ENCODE measurements at regions not wholly inside any gene's neighbourhood (a gene's known extent, or its start where the extent isn't known, plus 50 kb on each side); places are given as distances from the start of the nearest gene placed in this dataset.

DNA sequence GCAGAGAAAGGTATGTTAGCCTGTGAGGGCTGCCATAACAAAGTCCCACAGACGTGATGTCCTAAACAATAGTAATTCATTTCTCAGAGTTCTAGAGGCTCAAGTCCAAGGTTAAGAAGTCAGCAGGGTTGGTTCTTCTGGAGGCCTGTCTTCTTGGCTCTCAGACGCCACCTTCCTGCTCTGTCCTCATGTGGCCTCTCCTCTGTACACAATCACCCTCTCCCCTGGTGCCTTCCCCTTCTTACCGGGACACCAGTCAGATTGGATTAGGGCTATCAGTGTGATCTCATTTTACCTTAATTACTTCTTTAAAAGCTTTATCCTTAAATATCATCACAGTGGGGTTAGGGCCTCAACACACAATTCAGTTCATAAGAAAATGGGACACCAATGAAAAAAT is 860.5 kb downstream of the RNF144A start:
- no peaks in the 10 kb centered on the region for H3K9me3 ChIP-seq (ENCODE audit: low read length)
- H3K27me3 ChIP-seq (ENCODE audit: insufficient read depth, low read depth, low read length): no peaks in the 10 kb centered on the region
- no peak overlapping the region for H3K27ac ChIP-seq (ENCODE audit: low read length)
- no peaks in the 10 kb centered on the region for H3K36me3 ChIP-seq (ENCODE audit: insufficient read depth, low read length)
- no peaks in the 10 kb centered on the region for H3F3A ChIP-seq (ENCODE audit: insufficient read depth, low read length, poor library complexity, severe bottlenecking)
- H3K9me2 ChIP-seq (ENCODE audit: insufficient read depth, low read length): no peaks in the 10 kb centered on the region
- H3K9ac ChIP-seq (ENCODE audit: low read length): no peak overlapping the region
- H3K4me2 ChIP-seq (ENCODE audit: low read length): no peak overlapping the region
- no peak overlapping the region for H2AFZ ChIP-seq (ENCODE audit: low read depth, low read length)
- H4K20me1 ChIP-seq (ENCODE audit: insufficient read depth): no peaks in the 10 kb centered on the region
- H3K79me2 ChIP-seq (replicated peaks; ENCODE audit: insufficient read depth, low read length): no peaks in the 10 kb centered on the region
- H3K4me3 ChIP-seq (ENCODE audit: low read length): no peak overlapping the region
- TF ChIP-seq, protein P1, sequence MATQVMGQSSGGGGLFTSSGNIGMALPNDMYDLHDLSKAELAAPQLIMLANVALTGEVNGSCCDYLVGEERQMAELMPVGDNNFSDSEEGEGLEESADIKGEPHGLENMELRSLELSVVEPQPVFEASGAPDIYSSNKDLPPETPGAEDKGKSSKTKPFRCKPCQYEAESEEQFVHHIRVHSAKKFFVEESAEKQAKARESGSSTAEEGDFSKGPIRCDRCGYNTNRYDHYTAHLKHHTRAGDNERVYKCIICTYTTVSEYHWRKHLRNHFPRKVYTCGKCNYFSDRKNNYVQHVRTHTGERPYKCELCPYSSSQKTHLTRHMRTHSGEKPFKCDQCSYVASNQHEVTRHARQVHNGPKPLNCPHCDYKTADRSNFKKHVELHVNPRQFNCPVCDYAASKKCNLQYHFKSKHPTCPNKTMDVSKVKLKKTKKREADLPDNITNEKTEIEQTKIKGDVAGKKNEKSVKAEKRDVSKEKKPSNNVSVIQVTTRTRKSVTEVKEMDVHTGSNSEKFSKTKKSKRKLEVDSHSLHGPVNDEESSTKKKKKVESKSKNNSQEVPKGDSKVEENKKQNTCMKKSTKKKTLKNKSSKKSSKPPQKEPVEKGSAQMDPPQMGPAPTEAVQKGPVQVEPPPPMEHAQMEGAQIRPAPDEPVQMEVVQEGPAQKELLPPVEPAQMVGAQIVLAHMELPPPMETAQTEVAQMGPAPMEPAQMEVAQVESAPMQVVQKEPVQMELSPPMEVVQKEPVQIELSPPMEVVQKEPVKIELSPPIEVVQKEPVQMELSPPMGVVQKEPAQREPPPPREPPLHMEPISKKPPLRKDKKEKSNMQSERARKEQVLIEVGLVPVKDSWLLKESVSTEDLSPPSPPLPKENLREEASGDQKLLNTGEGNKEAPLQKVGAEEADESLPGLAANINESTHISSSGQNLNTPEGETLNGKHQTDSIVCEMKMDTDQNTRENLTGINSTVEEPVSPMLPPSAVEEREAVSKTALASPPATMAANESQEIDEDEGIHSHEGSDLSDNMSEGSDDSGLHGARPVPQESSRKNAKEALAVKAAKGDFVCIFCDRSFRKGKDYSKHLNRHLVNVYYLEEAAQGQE (IDR thresholded peaks at IDR 0.05; ENCODE audit: borderline replicate concordance): no peak
- TF ChIP-seq POLR2AphosphoS5 (IDR thresholded peaks at IDR 0.05) (no peak), RAD21 (conservative IDR thresholded peaks at IDR 0.05) (no peak), SMC3 (conservative IDR thresholded peaks at IDR 0.05; ENCODE audit: poor library complexity) (no peak), TAF1 (IDR thresholded peaks at IDR 0.05; ENCODE audit: low read depth) (no peak), MXI1 (conservative IDR thresholded peaks at IDR 0.05; ENCODE audit: poor library complexity, severe bottlenecking) (no peak), EZH2 (IDR thresholded peaks at IDR 0.05; ENCODE audit: borderline replicate concordance, insufficient read depth, low read length, poor library complexity, severe bottlenecking) (no peak), EP300 (conservative IDR thresholded peaks at IDR 0.05; ENCODE audit: poor library complexity, severe bottlenecking) (no peak)
- TF ChIP-seq, protein P2, sequence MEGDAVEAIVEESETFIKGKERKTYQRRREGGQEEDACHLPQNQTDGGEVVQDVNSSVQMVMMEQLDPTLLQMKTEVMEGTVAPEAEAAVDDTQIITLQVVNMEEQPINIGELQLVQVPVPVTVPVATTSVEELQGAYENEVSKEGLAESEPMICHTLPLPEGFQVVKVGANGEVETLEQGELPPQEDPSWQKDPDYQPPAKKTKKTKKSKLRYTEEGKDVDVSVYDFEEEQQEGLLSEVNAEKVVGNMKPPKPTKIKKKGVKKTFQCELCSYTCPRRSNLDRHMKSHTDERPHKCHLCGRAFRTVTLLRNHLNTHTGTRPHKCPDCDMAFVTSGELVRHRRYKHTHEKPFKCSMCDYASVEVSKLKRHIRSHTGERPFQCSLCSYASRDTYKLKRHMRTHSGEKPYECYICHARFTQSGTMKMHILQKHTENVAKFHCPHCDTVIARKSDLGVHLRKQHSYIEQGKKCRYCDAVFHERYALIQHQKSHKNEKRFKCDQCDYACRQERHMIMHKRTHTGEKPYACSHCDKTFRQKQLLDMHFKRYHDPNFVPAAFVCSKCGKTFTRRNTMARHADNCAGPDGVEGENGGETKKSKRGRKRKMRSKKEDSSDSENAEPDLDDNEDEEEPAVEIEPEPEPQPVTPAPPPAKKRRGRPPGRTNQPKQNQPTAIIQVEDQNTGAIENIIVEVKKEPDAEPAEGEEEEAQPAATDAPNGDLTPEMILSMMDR (IDR thresholded peaks at IDR 0.05; ENCODE audit: poor library complexity, severe bottlenecking): no peak

DNA sequence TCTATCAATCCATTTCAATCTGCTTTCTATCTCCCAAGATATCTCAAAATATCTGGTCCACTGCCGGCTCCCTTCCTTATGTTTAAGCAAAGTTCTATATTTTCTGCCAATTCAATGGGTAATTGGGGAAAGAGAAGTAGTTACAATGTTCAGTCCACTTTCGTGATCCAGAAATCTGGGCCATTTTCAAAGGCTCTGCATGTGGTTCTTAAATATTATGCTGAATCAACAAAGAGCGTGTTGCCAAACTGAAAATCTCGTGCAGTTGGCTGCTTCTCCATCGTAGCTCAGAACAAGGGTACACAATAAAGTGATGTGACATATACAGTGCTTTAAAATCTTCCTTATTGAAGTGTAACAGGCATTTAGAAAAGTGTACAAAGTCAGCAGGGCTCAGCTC is 863.1 kb downstream of the RNF144A start:
- no peak overlapping the region for H3K4me3 ChIP-seq (ENCODE audit: low read length)
- H3K36me3 ChIP-seq (ENCODE audit: insufficient read depth, low read length): no peaks in the 10 kb centered on the region
- H3K9ac ChIP-seq (ENCODE audit: low read length): no peak overlapping the region
- no peaks in the 10 kb centered on the region for H3K9me3 ChIP-seq (ENCODE audit: low read length)
- no peak overlapping the region for H3K4me2 ChIP-seq (ENCODE audit: low read length)
- no peaks in the 10 kb centered on the region for H3K9me2 ChIP-seq (ENCODE audit: insufficient read depth, low read length)
- no peaks in the 10 kb centered on the region for H3K79me2 ChIP-seq (replicated peaks; ENCODE audit: insufficient read depth, low read length)
- H3K27ac ChIP-seq (ENCODE audit: low read length): no peak overlapping the region
- H3F3A ChIP-seq (ENCODE audit: insufficient read depth, low read length, poor library complexity, severe bottlenecking): no peaks in the 10 kb centered on the region
- H4K20me1 ChIP-seq (ENCODE audit: insufficient read depth): no peaks in the 10 kb centered on the region
- TF ChIP-seq SMC3 (conservative IDR thresholded peaks at IDR 0.05; ENCODE audit: poor library complexity) (no peak), TAF1 (IDR thresholded peaks at IDR 0.05; ENCODE audit: low read depth) (no peak), EP300 (conservative IDR thresholded peaks at IDR 0.05; ENCODE audit: poor library complexity, severe bottlenecking) (no peak), RAD21 (conservative IDR thresholded peaks at IDR 0.05) (no peak), MXI1 (conservative IDR thresholded peaks at IDR 0.05; ENCODE audit: poor library complexity, severe bottlenecking) (no peak), POLR2AphosphoS5 (IDR thresholded peaks at IDR 0.05) (no peak), EZH2 (IDR thresholded peaks at IDR 0.05; ENCODE audit: borderline replicate concordance, insufficient read depth, low read length, poor library complexity, severe bottlenecking) (no peak)
- TF ChIP-seq, protein P1 (IDR thresholded peaks at IDR 0.05; ENCODE audit: borderline replicate concordance): no peak
- TF ChIP-seq, protein P2 (IDR thresholded peaks at IDR 0.05; ENCODE audit: poor library complexity, severe bottlenecking): no peak
- no peak overlapping the region for H2AFZ ChIP-seq (ENCODE audit: low read depth, low read length)
- H3K27me3 ChIP-seq (ENCODE audit: insufficient read depth, low read depth, low read length): no peaks in the 10 kb centered on the region

Data from neural cell (in vitro differentiated cells).